ENCODE measurements at regions not wholly inside any gene's neighbourhood (a gene's known extent, or its start where the extent isn't known, plus 50 kb on each side); places are given as distances from the start of the nearest gene placed in this dataset.

DNA sequence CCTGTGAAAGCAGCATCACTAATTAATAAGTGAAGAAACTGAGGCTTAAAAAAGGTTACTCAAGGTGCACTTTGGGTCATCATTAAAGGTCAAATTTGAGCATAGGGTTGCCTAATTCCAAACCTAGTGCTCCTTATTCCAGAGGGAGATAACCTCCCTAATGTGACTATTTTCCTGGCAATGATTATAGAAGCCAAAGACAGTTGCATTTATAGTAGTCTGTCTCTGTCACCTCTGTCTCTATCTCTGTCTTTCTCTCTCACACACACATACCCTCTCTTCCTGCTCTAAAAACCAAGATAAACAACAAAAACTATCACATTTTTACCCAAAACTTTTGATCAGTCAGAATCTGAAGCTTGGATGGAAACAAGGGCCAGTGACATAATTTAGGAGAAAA, 172.0 kb upstream of the LMCD1 start:
- no peak for DNase-seq (ENCODE audit: low read depth in 1 of 2, low spot score in 1 of 2)
- no peak for TF ChIP-seq SPI1 (IDR thresholded peaks at IDR 0.05; ENCODE audit: borderline replicate concordance, low read depth)
- TF ChIP-seq, protein P1, sequence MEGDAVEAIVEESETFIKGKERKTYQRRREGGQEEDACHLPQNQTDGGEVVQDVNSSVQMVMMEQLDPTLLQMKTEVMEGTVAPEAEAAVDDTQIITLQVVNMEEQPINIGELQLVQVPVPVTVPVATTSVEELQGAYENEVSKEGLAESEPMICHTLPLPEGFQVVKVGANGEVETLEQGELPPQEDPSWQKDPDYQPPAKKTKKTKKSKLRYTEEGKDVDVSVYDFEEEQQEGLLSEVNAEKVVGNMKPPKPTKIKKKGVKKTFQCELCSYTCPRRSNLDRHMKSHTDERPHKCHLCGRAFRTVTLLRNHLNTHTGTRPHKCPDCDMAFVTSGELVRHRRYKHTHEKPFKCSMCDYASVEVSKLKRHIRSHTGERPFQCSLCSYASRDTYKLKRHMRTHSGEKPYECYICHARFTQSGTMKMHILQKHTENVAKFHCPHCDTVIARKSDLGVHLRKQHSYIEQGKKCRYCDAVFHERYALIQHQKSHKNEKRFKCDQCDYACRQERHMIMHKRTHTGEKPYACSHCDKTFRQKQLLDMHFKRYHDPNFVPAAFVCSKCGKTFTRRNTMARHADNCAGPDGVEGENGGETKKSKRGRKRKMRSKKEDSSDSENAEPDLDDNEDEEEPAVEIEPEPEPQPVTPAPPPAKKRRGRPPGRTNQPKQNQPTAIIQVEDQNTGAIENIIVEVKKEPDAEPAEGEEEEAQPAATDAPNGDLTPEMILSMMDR (IDR thresholded peaks at IDR 0.05; ENCODE audit: insufficient read depth, low read length), result no peak
- TF ChIP-seq, protein P2, sequence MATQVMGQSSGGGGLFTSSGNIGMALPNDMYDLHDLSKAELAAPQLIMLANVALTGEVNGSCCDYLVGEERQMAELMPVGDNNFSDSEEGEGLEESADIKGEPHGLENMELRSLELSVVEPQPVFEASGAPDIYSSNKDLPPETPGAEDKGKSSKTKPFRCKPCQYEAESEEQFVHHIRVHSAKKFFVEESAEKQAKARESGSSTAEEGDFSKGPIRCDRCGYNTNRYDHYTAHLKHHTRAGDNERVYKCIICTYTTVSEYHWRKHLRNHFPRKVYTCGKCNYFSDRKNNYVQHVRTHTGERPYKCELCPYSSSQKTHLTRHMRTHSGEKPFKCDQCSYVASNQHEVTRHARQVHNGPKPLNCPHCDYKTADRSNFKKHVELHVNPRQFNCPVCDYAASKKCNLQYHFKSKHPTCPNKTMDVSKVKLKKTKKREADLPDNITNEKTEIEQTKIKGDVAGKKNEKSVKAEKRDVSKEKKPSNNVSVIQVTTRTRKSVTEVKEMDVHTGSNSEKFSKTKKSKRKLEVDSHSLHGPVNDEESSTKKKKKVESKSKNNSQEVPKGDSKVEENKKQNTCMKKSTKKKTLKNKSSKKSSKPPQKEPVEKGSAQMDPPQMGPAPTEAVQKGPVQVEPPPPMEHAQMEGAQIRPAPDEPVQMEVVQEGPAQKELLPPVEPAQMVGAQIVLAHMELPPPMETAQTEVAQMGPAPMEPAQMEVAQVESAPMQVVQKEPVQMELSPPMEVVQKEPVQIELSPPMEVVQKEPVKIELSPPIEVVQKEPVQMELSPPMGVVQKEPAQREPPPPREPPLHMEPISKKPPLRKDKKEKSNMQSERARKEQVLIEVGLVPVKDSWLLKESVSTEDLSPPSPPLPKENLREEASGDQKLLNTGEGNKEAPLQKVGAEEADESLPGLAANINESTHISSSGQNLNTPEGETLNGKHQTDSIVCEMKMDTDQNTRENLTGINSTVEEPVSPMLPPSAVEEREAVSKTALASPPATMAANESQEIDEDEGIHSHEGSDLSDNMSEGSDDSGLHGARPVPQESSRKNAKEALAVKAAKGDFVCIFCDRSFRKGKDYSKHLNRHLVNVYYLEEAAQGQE (IDR thresholded peaks at IDR 0.05; ENCODE audit: insufficient replicate concordance, low read depth), result no peak
- no peak for TF ChIP-seq POLR2AphosphoS5 (IDR thresholded peaks at IDR 0.05; ENCODE audit: low read depth)
- no peak for TF ChIP-seq GABPA (IDR thresholded peaks at IDR 0.05; ENCODE audit: low read depth)
- no peak overlapping the region for H3K27ac ChIP-seq (replicated peaks)
- peaks cover 5% of the 10 kb centered on the region for H3K27me3 ChIP-seq (ENCODE audit: insufficient read depth, poor library complexity, severe bottlenecking)
- no peak overlapping the region for H3K4me3 ChIP-seq (replicated peaks; ENCODE audit: insufficient read depth, low read length)

DNA sequence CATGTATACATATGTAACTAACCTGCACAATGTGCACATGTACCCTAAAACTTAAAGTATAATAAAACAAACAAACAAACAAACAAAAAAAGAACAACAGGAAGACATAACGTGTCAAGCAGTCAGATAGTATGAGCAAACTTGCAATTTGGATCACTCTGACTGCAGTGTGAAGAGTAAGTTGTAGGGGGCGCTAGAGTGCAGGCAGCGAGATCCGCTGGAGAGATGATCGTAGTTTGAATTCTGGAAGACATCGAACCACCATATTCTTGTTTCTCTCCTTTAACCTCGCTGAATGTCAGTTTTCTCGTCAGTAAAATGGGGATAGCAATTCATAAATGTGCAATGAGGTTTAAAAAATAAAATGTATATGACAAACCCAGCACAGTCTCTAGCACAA, 165.2 kb upstream of the LMCD1 start:
- no peak for DNase-seq (ENCODE audit: low read depth in 1 of 2, low spot score in 1 of 2)
- Histone ChIP-seq H3K27ac (replicated peaks) (no peak overlapping the region), H3K27me3 (ENCODE audit: insufficient read depth, poor library complexity, severe bottlenecking) (no peaks in the 10 kb centered on the region), H3K4me3 (replicated peaks; ENCODE audit: insufficient read depth, low read length) (no peak overlapping the region)
- TF ChIP-seq GABPA (IDR thresholded peaks at IDR 0.05; ENCODE audit: low read depth), result no peak
- TF ChIP-seq SPI1 (IDR thresholded peaks at IDR 0.05; ENCODE audit: borderline replicate concordance, low read depth), result no peak
- TF ChIP-seq, protein P1 (IDR thresholded peaks at IDR 0.05; ENCODE audit: insufficient read depth, low read length), result no peak
- no peak for TF ChIP-seq POLR2AphosphoS5 (IDR thresholded peaks at IDR 0.05; ENCODE audit: low read depth)

GRCh38 chr3:8338424-8338823, 163.2 kb upstream of the LMCD1 start:
- TF ChIP-seq POLR2AphosphoS5 (IDR thresholded peaks at IDR 0.05; ENCODE audit: low read depth), result no peak
- TF ChIP-seq, protein P2 (IDR thresholded peaks at IDR 0.05; ENCODE audit: insufficient replicate concordance, low read depth), result no peak
- no peak for TF ChIP-seq GABPA (IDR thresholded peaks at IDR 0.05; ENCODE audit: low read depth)
- TF ChIP-seq, protein P1 (IDR thresholded peaks at IDR 0.05; ENCODE audit: insufficient read depth, low read length), result no peak
- no peak for TF ChIP-seq SPI1 (IDR thresholded peaks at IDR 0.05; ENCODE audit: borderline replicate concordance, low read depth)
- DNase-seq (ENCODE audit: low read depth in 1 of 2, low spot score in 1 of 2), result no peak
- Histone ChIP-seq H3K27ac (replicated peaks) (no peak overlapping the region), H3K4me3 (replicated peaks; ENCODE audit: insufficient read depth, low read length) (no peak overlapping the region), H3K27me3 (ENCODE audit: insufficient read depth, poor library complexity, severe bottlenecking) (no peaks in the 10 kb centered on the region)

DNA sequence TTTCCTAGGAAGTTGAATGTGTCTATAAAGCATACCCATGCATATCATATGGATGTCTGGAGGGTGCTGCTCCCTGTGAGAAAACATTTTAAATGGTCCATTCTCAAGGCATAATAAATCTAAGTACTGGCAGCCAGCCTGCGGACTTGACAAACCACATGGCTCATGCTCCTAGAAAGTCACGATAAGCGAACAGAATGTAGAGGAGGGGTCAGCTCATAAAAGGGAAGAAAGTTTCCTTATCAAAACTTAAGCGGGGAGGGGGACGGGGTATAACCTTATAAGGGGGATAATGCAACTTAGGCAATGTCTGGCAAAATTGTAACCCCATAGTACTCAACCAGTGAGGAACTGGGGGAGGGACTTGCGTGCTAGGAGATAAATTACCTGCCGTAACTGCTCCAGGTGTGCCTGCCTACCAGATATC, 159.8 kb upstream of the LMCD1 start:
- TF ChIP-seq POLR2AphosphoS5 (IDR thresholded peaks at IDR 0.05; ENCODE audit: low read depth) (no peak), SPI1 (IDR thresholded peaks at IDR 0.05; ENCODE audit: borderline replicate concordance, low read depth) (no peak), GABPA (IDR thresholded peaks at IDR 0.05; ENCODE audit: low read depth) (no peak)
- TF ChIP-seq, protein P2 (IDR thresholded peaks at IDR 0.05; ENCODE audit: insufficient replicate concordance, low read depth), result no peak
- TF ChIP-seq, protein P1 (IDR thresholded peaks at IDR 0.05; ENCODE audit: insufficient read depth, low read length), result no peak
- DNase-seq (ENCODE audit: low read depth in 1 of 2, low spot score in 1 of 2), result no peak
- Histone ChIP-seq H3K27me3 (ENCODE audit: insufficient read depth, poor library complexity, severe bottlenecking) (no peaks in the 10 kb centered on the region), H3K4me3 (replicated peaks; ENCODE audit: insufficient read depth, low read length) (no peak overlapping the region), H3K27ac (replicated peaks) (no peak overlapping the region)

All from HL-60 (cell line).